GM12864 (cell line): ENCODE measurements at regions not wholly inside any gene's neighbourhood (a gene's known extent, or its start where the extent isn't known, plus 50 kb on each side); places are given as distances from the start of the nearest gene placed in this dataset.
"Not testable (repeated sequence)": the region's sequence is repeated elsewhere in the genome, so short reads cannot be mapped to it uniquely, and the experiment has no call there.

Source experiments
- DNase-seq: peaks from one replicate; pipeline ENCODE4 v3.0.0-alpha.2; 2011; ENCODE audit warnings: low read depth
- H3K4me3 ChIP-seq: 2 replicates; pipeline ENCODE4 v1.5.1; 2011; ENCODE audit warnings: mild to moderate bottlenecking, low read depth, low read length, control low read depth
- CTCF ChIP-seq: IDR thresholded peaks from 2 replicates; pipeline ENCODE4 v1.5.1; 2011; ENCODE audit warnings: low read depth, mild to moderate bottlenecking, moderate library complexity, low read length, control low read depth, inconsistent platforms; ENCODE audit errors: missing control alignments

DNA sequence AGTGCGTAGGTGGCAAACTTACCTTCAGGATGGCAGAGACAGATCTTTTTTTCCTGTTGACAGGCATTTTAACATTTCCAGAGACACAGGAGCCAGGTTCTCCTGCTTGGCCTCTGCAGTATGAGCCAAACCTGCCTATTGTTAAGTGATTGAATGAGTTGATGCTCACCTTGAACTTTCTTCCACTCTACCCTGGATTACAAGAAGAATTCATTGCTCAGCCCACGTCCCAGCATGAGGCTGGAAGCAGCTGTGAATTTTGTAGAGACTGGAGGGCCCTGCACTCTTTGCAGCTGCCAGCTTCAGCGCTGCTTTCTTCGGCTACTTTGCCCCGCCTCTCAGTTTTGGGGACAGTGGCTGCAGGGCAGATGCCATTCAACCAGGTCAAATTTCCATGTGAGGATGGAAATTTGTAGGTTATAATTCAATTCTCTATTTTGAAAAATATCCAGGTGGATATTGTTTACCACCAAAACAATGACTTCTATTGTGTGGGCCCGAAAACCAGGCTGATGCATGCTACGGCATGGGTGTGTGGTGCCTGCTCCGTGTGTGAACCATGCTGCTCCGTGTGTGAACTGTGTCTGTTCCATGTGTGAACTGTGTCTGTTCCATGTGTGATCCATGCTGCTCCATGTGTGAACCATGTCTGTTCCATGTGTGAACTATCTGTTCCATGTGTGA lies 75.2 kb upstream of the METTL9 start:
- H3K4me3 ChIP-seq, result no peak overlapping the region
- no peak for TF ChIP-seq CTCF
- no peak for DNase-seq

GRCh38 chr16:21524752-21525028 lies 74.7 kb upstream of the METTL9 start:
- not testable (repeated sequence) for H3K4me3 ChIP-seq, DNase-seq

GRCh38 chr16:21525029-21525895 lies 74.1 kb upstream of the METTL9 start:
- H3K4me3 ChIP-seq, DNase-seq: not testable (repeated sequence)

DNA sequence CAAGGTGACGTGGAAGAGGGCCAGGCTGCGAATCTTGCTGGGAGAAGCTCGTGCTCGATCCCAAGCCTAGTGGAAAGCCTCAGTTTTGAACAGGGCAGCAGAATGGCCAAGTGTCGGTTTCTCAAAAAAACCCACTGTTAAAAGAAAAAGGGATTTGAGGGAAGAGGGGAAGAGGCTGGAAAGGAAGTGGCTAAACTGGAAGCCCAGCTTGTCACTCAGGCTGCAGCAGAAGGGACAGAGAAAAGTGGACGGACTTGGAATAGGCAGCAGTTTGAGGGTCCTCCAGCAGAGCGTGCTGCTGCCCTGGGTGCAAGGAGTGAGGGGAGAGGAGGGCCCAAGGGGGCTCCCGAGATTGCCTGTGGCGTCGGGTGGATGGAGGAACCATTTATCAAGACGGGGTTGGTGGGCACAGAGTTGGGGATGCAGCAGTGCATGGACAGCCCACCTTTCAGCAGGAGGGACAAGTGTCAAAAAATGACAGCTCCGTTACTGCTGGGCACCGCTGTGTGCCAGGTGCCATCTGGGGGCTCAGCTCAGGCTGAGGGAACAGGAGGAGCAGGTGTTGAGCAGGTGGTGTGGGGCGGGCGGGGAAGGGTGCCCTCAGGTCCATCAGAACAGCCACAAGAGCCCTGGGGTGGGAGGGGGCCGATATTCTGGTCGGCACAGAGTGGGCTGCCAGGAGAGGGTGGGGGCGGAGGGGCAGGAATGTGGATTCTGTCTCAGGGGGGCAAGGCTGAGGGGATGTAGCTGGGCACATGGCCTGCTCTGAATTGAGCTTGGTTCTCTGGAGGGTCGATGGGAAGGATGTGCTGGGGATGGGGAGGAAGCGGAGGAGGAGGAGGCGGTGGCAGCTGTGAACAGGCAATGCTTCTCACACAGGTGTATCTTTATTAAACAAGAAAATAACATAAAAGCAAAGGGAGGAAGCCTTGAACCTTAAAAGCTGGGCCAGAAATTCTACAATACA lies 73.1 kb upstream of the METTL9 start:
- DNase-seq, H3K4me3 ChIP-seq: not testable (repeated sequence)

DNA sequence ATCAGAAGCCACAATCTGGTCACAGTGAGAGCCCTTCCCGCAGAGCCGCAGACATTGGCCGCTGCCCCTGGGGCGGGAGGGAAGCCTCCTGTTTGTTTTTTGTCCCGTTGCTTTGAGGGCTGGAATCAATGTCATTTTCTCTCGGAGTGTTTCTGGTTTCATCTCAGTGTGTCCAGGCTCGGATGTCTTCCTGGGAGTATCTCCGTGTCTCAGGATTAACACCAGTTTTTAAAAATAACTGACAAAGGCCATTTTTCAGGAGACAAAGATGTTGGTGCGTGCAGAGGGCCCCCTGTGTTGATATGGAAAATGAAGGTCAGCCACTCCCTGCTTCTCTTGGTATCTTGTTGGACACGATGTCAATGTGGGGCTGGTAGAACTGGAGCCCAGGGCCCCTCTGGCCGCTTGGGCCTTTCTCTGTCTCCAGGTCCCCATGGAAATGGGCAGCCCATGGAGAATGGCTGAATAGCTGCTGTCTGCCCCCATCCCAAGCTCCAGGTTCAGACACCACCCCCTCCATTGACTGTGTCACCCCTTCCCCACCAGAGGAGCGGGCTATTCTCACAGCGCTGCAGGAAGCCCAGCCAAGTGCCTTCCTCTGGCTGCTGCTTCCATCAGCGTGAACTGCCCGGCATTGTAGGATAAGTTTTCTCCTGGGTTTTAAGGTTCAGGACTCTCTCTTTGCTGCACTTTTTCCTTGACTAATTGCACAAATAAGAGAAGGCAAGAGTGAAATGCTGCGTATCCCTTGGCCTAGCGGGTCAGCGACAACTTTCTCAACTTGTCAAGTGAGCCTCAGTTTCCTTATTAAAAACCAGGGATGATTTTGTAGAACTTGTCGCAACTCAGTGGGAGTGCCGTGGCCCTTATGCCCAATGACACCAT lies 72.2 kb upstream of the METTL9 start:
- no peak overlapping the region for H3K4me3 ChIP-seq
- no peak for DNase-seq
- TF ChIP-seq CTCF, result no peak

GRCh38 chr16:21529060-21529658 lies 70.2 kb upstream of the METTL9 start:
- not testable (repeated sequence) for H3K4me3 ChIP-seq, DNase-seq

- DNase-seq, H3K4me3 ChIP-seq: not testable (repeated sequence)
Measured at GRCh38 chr16:21530729-21531383, 68.5 kb upstream of the METTL9 start.

GRCh38 chr16:21532996-21533395 lies 66.4 kb upstream of the METTL9 start:
- not testable (repeated sequence) for H3K4me3 ChIP-seq, DNase-seq

DNA sequence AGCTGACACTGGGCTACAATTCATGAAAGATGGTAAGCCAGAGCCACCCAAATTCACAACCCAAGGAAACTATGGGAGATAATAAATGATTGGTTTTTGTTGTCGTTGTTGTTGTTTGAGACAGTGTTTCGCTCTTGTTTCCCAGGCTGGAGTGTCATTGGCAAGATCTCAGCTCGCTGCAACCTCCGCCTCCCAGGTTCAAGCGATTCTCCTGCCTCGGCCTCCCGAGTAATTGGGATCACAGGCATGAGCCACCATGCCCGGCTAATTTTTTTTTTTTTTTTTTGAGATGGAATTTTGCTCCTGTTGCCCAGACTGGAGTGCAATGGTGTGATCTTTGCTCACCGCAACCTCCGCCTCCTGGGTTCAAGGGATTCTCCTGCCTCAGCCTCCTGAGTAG lies 65.9 kb upstream of the METTL9 start:
- H3K4me3 ChIP-seq, DNase-seq: not testable (repeated sequence)

GRCh38 chr16:21534561-21534960 lies 64.8 kb upstream of the METTL9 start:
- not testable (repeated sequence) for DNase-seq, H3K4me3 ChIP-seq

GRCh38 chr16:21535201-21535600 lies 64.2 kb upstream of the METTL9 start:
- DNase-seq, H3K4me3 ChIP-seq: not testable (repeated sequence)

DNA sequence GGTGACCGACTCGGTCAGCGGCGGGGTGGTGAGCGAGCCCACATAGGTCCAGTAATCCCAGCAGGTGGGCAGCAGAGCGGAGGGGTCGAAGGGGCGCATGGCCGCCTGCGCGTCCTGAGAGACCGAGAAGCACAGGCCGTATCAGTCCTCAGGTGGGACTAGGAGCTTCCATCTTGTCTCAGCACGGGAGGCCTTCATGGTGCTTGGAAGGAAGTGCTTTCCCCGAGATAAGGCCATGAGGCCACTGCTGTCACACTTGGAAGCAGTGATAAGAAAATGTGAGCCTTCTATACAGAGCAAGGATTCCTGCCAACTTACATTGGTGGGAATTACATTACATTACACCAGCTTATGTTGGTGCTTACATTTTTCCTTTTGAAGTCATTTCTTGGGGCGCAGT lies 62.6 kb upstream of the METTL9 start:
- H3K4me3 ChIP-seq, DNase-seq: not testable (repeated sequence)

DNA sequence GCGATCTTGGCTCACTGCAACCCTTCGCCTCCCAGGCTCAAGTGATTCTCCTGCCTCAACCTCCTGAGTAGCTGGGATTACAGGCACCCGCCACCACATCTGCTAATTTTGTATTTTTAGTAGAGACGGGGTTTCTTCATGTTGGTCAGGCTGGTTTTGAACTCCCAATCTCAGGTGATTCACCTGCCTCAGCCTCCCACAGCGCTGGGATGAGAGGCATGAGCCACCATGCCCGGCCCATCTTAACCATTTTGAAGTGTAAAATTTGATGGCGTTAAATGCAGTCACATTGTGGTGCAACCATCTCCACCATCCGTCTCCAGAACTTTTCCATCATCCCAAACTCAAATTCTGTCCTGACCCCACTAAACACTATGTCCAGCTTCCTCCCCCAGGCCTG lies 61.8 kb upstream of the METTL9 start:
- H3K4me3 ChIP-seq, DNase-seq: not testable (repeated sequence)

- not testable (repeated sequence) for H3K4me3 ChIP-seq, DNase-seq
Measured at GRCh38 chr16:21539107-21539618, 60.2 kb upstream of the METTL9 start.
